AG10803 (cell line): ENCODE measurements at regions not wholly inside any gene's neighbourhood (a gene's known extent, or its start where the extent isn't known, plus 50 kb on each side); places are given as distances from the start of the nearest gene placed in this dataset.

Experiments used
- DNase-seq: peaks from one replicate; pipeline ENCODE4 v3.0.0; 2010; ENCODE audit warnings: low read depth
- H3K4me3 ChIP-seq: 2 replicates; pipeline ENCODE4 v1.5.1; 2011; ENCODE audit warnings: mild to moderate bottlenecking, low read length, control low read depth
- CTCF ChIP-seq: conservative IDR thresholded peaks from 2 replicates; pipeline ENCODE4 v1.5.1; 2011; ENCODE audit warnings: mild to moderate bottlenecking, low read length, control low read depth, inconsistent platforms

- DNase-seq = no peak
- H3K4me3 ChIP-seq = no peak overlapping the region
- no peak for TF ChIP-seq CTCF
Observed at GRCh38 chrX:39605866-39606265, 491.9 kb downstream of the BCOR start.

- H3K4me3 ChIP-seq = no peak overlapping the region
- DNase-seq = peak; percentile 9
- TF ChIP-seq CTCF = peak; percentile 32
Observed at GRCh38 chrX:39609941-39610340, 487.8 kb downstream of the BCOR start.

GRCh38 chrX:39611468-39611867 lies 486.3 kb downstream of the BCOR start:
- no peak overlapping the region for H3K4me3 ChIP-seq
- no peak for TF ChIP-seq CTCF
- DNase-seq = no peak

- H3K4me3 ChIP-seq = no peak overlapping the region
- TF ChIP-seq CTCF = no peak
- DNase-seq = no peak
Observed at GRCh38 chrX:39613482-39613995, 484.2 kb downstream of the BCOR start.

- H3K4me3 ChIP-seq = no peak overlapping the region
- TF ChIP-seq CTCF = no peak
- DNase-seq = no peak
Observed at GRCh38 chrX:39613997-39614679, 483.6 kb downstream of the BCOR start.

- no peak for TF ChIP-seq CTCF
- no peak overlapping the region for H3K4me3 ChIP-seq
- no peak for DNase-seq
Observed at GRCh38 chrX:39614680-39614998, 483.1 kb downstream of the BCOR start.

- no peak overlapping the region for H3K4me3 ChIP-seq
- no peak for TF ChIP-seq CTCF
- DNase-seq = no peak
Observed at GRCh38 chrX:39616098-39616729, 481.5 kb downstream of the BCOR start.
